ENCODE measurements at regions not wholly inside any gene's neighbourhood (a gene's known extent, or its start where the extent isn't known, plus 50 kb on each side); places are given as distances from the start of the nearest gene placed in this dataset.

GRCh38 chr9:100639854-100640253 lies 62.0 kb downstream of the CAVIN4 start:
- Histone ChIP-seq H4K20me1 (ENCODE audit: insufficient read depth, low read length) (no peaks in the 10 kb centered on the region), H3K79me2 (ENCODE audit: low read length) (no peaks in the 10 kb centered on the region), H3K9ac (ENCODE audit: low read length) (no peak overlapping the region), H2AFZ (ENCODE audit: low read depth, low read length) (no peak overlapping the region), H3K4me1 (ENCODE audit: low read length) (no peaks in the 10 kb centered on the region), H3K9me3 (ENCODE audit: insufficient read depth, low read length) (no peaks in the 10 kb centered on the region), H3K4me2 (ENCODE audit: low read length) (no peak overlapping the region), H3K27me3 (ENCODE audit: low read depth, low read length) (no peaks in the 10 kb centered on the region), H3K36me3 (replicated peaks; ENCODE audit: low read depth, low read length) (no peaks in the 10 kb centered on the region), H3K4me3 (ENCODE audit: low read length) (no peak overlapping the region), H3K27ac (ENCODE audit: low read length) (no peak overlapping the region)
- TF ChIP-seq CTCF (IDR thresholded peaks at IDR 0.05; ENCODE audit: low read depth, low read length): no peak
- TF ChIP-seq EZH2phosphoT487 (IDR thresholded peaks at IDR 0.05; ENCODE audit: low read depth): no peak

DNA sequence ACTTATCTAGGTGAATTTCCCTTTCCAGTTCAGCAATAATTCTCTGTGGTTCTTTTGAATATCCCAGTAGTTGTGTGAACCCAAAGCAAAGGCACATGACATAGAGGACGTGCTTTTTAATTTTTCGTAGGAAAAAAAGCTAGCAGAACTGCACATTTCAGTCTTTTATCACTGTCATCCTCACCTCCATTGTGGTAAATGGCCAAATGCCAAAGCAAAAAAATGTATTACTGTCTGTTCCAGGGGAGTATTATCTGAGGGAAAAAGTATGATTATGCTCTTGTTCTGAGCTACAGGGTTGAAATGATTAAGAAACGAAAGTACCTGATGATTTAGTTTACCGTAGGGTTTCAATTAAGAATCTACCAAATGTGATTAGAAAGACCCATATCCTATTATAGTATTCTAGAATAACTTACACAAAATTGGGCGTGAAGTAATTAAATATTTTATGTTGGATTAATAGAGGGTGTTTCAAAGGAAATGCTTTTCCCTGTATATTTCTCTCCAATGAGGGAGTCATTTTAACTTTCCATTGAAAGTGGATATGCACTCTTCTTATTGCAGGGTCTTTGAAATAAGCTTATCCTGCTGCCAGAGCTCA lies 62.7 kb downstream of the CAVIN4 start:
- H3K27ac ChIP-seq (ENCODE audit: low read length): no peak overlapping the region
- H3K4me3 ChIP-seq (ENCODE audit: low read length): no peak overlapping the region
- TF ChIP-seq CTCF (IDR thresholded peaks at IDR 0.05; ENCODE audit: low read depth, low read length) (no peak), EZH2phosphoT487 (IDR thresholded peaks at IDR 0.05; ENCODE audit: low read depth) (no peak)

DNA sequence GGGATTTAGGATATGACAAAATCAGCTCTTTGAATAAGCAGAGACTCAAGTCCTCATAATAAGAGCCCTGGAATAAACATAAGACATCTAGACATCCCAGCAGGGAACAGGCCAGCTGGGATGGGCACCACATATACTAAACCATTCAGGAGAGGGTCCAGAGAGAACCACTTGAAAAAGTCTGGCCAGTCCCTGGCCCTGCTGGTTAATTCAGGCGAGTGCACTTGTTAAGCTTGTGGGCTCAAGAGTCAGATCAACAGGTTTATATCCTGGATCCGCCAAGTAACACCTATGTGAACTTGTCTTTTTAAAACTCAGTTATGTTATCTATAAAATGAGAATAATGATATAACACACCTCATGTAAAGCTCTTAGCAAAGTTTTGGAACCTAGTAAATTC lies 63.3 kb downstream of the CAVIN4 start:
- H3K27ac ChIP-seq (ENCODE audit: low read length): no peak overlapping the region
- H3K9me3 ChIP-seq (ENCODE audit: insufficient read depth, low read length): no peaks in the 10 kb centered on the region
- no peak overlapping the region for H3K4me2 ChIP-seq (ENCODE audit: low read length)
- no peak overlapping the region for H2AFZ ChIP-seq (ENCODE audit: low read depth, low read length)
- no peaks in the 10 kb centered on the region for H4K20me1 ChIP-seq (ENCODE audit: insufficient read depth, low read length)
- no peaks in the 10 kb centered on the region for H3K27me3 ChIP-seq (ENCODE audit: low read depth, low read length)
- H3K9ac ChIP-seq (ENCODE audit: low read length): no peak overlapping the region
- no peak for TF ChIP-seq CTCF (IDR thresholded peaks at IDR 0.05; ENCODE audit: low read depth, low read length)
- TF ChIP-seq EZH2phosphoT487 (IDR thresholded peaks at IDR 0.05; ENCODE audit: low read depth): no peak
- no peaks in the 10 kb centered on the region for H3K79me2 ChIP-seq (ENCODE audit: low read length)
- no peaks in the 10 kb centered on the region for H3K36me3 ChIP-seq (replicated peaks; ENCODE audit: low read depth, low read length)
- H3K4me3 ChIP-seq (ENCODE audit: low read length): no peak overlapping the region
- H3K4me1 ChIP-seq (ENCODE audit: low read length): no peaks in the 10 kb centered on the region

More for the DNA sequence above, 62.7 kb downstream of the CAVIN4 start:
- no peaks in the 10 kb centered on the region for H3K9me3 ChIP-seq (ENCODE audit: insufficient read depth, low read length)
- H3K4me2 ChIP-seq (ENCODE audit: low read length): no peak overlapping the region
- H3K36me3 ChIP-seq (replicated peaks; ENCODE audit: low read depth, low read length): no peaks in the 10 kb centered on the region
- H4K20me1 ChIP-seq (ENCODE audit: insufficient read depth, low read length): no peaks in the 10 kb centered on the region
- no peak overlapping the region for H3K9ac ChIP-seq (ENCODE audit: low read length)
- H3K4me1 ChIP-seq (ENCODE audit: low read length): no peaks in the 10 kb centered on the region
- H3K27me3 ChIP-seq (ENCODE audit: low read depth, low read length): no peaks in the 10 kb centered on the region
- H3K79me2 ChIP-seq (ENCODE audit: low read length): no peaks in the 10 kb centered on the region
- no peak overlapping the region for H2AFZ ChIP-seq (ENCODE audit: low read depth, low read length)

DNA sequence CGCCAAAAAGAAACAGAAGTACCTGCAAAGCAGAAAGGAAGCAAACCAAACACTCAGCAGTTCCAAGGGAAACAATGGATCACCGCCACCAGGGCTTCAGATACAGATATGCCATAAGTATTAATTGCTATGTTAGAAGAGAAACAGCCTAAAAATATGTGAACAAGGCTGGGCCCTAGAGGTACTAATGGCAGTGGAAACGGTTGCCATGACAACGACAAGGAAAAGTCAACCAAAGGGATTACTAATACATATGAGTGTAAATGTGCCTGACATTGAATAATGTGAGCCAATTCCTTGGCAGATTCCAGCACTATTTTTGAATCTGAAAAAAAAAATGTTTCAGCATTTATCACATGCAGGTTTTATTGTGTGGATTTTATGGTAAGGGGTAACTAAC lies 75.0 kb downstream of the CAVIN4 start:
- Histone ChIP-seq H3K9ac (ENCODE audit: low read length) (no peak overlapping the region), H3K9me3 (ENCODE audit: insufficient read depth, low read length) (no peaks in the 10 kb centered on the region), H3K27me3 (ENCODE audit: low read depth, low read length) (peaks cover 29% of the 10 kb centered on the region), H4K20me1 (ENCODE audit: insufficient read depth, low read length) (no peaks in the 10 kb centered on the region), H3K4me1 (ENCODE audit: low read length) (no peaks in the 10 kb centered on the region), H3K27ac (ENCODE audit: low read length) (no peak overlapping the region), H3K79me2 (ENCODE audit: low read length) (no peaks in the 10 kb centered on the region), H2AFZ (ENCODE audit: low read depth, low read length) (no peak overlapping the region), H3K4me2 (ENCODE audit: low read length) (no peak overlapping the region), H3K4me3 (ENCODE audit: low read length) (no peak overlapping the region), H3K36me3 (replicated peaks; ENCODE audit: low read depth, low read length) (no peaks in the 10 kb centered on the region)
- TF ChIP-seq CTCF (IDR thresholded peaks at IDR 0.05; ENCODE audit: low read depth, low read length): no peak
- TF ChIP-seq EZH2phosphoT487 (IDR thresholded peaks at IDR 0.05; ENCODE audit: low read depth): no peak

All from OCI-LY3 (cell line).